ENCODE measurements at regions not wholly inside any gene's neighbourhood (a gene's known extent, or its start where the extent isn't known, plus 50 kb on each side); places are given as distances from the start of the nearest gene placed in this dataset.

DNA sequence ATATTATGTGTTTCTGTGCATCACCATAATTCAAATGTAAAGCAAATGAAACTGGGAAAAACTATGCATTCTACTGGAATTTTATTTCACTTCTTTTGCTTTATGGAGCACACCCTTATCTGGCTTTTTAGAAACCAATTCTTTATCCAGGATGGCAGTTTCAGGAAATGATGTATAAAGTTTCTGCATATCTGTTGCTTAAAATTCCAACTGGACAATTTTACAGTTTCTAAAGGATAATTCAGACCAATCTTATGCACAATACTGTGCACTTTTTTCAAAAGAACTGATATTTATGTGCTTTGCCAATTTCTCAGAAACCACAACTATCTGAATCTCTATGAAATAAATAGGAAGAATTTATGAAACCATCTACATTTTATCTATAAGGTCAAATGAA is 246.5 kb upstream of the MIR17HG start:
- no peak for DNase-seq

DNA sequence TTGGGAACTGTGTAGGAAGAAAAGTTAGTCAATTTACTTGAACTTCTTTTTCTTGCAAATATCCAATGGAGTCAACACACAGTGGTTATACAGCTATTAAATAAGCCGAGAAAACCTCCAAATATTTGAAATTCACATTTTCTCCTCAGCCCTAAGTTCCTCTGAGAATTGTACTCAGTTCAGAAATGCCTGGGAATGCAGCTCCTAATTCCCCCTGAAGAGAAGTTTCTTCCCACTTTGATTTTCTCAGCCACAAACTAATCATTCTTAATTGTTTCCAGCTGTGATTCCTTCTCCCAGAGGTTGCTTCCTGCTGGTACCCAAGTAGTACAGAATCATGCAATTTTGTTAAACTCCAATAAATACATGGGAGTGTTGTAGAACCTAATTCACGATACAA is 246.1 kb upstream of the MIR17HG start:
- DNase-seq: no peak

DNA sequence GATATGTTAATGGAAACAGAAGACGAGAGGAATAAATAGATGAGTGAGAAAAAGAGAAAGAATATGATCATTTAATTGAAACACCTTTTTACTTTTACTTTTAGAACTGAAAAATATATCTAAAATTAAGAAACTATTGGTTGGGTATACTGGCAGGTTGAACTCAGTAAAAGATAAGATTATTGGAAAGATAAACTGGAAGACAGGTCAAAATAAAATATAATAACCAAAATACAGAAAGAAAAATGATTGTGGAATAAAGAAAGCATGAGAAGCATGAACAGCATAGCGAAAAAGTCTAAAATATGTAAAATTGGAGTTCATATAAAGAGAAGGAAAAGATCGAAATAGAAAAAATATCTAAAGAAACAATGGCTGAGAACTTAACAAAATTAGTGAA is 242.2 kb upstream of the MIR17HG start:
- DNase-seq: no peak

DNA sequence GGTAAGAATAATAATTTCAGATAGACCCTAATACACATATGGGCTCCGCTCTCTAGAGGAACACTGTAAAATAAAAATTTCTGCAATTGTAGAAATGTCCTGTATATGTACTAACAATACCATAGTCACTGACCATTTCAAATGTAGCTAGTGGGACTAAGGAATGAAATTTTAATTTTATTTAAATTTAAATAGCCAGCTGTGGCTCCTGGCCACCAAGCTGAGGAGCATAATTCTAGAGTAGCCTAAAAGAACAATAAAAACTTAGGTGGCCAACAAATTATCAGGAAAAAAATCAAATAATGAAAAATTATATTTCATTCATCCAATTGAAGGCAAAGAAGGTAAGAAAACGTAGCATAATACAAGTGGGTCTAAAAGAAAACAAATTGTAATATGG is 240.9 kb upstream of the MIR17HG start:
- no peak for DNase-seq

DNA sequence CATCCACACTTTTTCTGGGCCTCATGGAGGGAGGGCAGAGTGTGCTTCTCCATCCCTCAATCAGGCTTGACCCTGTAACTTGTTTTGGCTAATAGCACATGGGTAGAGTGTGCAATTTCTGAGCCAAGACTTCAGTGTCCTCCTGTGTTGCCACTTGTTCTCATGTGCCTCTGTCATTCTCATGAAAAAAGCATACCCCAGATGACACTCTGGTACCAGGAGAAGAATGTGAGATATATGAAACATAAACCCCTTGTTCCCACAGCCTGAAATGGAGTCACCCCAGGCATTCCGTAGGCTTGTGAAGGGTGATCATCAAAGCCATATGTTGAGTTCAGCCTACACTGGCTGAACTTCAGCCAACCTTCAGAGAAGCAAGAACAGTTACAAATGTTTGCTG is 239.2 kb upstream of the MIR17HG start:
- no peak for DNase-seq

DNA sequence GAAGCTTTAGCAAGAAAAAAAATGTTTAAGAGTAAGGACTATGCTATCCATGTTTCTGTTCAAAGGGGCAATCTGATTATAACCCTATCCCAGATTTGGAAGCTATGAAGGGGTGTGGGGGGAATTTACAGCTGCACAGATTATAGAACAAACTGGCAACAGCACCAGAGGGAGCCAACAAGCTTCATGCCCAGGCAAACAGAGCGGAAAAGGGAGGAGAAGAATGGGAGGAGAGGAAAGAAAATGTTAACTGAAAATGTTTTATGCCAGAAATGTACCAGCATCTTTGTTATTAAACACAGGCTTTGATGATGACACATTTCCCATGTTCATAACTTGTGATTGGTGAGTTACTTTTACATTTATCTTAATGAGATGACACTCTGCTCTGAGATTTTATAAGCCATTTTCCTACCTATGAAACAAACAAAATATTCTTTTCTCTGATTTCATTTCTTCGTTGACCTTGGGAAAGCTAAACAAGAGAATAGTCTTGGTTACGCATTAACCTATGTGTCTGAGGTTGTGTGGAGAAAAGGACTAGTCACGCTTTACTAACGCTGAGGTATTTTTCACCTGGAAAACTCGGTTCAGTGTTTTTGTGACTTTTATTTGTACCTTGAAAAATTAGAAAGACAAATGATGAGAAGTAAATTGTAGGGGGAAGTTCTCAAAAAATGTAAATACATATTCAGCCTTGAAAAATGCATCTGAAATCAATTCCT is 235.8 kb upstream of the MIR17HG start:
- no peak for DNase-seq

DNA sequence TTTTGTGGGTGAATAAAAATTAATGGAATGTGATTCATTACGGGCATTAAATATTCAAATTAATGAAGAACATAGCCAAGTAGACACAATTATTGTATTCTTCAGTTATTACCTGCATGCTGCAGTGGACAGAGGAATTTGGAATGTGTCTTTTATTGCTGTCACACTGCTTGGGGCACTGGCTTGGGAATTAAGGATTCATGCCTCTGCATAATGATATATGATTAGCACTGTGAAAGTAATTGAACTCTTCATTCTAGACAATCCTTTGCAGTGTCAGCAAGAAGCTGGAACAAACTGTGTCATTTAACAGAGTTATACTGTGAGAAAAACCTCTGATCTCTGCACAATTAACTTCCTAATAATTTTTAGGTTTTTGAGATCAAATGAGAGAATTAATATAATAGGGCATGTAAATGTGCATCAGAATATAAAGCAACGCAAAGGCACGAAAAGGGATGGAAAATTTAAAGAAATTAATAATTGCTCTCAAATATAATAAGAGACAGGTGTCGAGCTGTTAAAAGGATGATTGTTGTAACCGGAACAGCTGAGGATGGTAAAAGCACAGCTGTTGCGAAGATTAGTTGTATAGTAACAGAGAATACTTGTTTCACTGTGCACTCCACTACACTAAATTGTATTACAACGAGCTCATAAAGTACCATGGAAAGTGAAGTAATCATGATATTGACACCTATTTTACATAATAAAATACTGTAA is 235.1 kb upstream of the MIR17HG start:
- DNase-seq: no peak

DNA sequence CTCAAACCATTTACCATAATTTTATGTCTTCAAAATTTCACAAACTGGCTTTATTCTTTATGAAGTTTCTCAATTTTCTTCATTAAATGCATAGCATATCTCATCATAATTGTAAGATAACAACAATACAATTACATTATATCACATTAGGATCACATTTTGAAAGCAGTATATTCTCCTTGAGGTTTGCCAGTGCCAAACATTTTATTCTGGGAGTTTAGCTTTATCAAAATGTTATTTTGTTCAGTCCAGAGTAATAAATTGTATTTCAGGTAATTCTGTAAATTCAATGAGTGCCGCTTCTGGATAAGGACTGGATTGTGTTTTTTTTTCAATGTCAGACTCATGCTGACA is 234.6 kb upstream of the MIR17HG start:
- DNase-seq: no peak

DNA sequence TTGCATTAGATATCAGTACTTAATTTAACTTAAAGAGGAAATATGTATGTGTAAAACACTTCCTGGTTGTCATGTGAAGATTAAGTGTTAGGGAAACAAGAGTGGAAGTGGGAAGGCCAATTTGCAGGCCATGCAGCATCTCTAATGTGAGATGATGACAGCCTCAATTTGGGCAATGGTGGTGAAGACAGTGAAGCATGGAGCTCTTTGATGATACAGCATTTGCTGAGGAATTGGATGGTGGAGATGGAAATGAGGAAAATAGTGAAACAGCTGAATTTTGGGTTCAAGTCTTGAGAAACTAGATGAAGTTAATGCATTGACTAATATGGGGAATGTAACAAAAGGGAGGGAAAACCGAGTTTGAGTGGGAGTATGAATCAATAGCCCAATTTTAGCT is 231.7 kb upstream of the MIR17HG start:
- DNase-seq: no peak

DNA sequence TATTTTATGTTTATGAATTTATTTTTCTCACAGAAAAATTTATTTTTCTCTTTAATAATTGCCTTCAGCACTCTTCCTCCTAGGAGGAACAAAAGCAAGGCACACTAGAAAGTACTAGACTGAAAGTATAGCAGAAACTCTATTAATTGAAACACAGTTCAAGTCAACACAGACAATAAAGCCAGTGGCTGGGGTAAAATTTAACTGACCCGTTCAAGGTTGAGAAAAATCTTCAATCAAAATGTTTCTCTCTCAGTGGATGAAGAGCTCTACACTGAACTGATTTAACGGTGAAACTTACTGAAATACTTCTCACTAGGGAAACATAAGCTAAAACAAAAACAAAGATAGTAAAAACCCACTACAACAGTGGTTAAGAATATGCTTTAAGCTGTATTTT is 230.1 kb upstream of the MIR17HG start:
- DNase-seq: no peak

DNA sequence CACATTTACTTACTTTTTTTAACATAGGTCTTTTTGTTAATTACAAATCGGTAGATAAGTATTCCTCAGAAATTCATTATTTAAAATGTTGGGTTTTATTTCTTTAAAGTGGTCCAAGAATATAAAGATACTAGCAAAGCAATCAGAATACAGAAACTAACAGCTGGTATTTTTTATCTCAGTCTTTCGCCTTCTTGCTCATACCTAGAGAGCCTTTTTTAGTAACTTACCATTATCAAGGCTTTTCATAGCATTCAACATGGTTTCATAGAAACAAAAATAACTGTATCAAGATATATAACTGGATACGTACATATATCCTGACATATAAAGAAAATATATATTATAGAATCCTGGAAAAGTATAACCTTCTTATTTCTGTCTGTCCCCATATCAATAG is 227.8 kb upstream of the MIR17HG start:
- no peak for DNase-seq

DNA sequence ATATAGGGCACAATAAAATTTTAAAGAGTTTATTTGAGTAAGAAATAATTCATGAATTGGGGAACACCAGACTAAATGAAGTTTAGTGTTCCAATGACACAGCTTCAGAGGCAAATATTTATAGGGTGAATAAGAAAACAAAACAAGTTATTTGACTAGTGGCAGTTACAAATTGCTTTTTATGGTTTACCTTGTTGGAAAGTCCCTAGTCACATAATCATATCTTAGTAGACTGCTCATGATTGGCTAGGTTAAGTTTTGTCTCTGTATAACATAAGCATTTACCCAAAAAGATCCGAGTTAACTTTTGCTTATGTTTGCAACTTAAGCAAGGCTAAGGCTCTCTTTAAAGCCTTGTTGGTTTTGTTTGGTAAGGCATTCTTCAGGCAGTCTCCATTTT is 224.7 kb upstream of the MIR17HG start:
- DNase-seq: no peak

DNA sequence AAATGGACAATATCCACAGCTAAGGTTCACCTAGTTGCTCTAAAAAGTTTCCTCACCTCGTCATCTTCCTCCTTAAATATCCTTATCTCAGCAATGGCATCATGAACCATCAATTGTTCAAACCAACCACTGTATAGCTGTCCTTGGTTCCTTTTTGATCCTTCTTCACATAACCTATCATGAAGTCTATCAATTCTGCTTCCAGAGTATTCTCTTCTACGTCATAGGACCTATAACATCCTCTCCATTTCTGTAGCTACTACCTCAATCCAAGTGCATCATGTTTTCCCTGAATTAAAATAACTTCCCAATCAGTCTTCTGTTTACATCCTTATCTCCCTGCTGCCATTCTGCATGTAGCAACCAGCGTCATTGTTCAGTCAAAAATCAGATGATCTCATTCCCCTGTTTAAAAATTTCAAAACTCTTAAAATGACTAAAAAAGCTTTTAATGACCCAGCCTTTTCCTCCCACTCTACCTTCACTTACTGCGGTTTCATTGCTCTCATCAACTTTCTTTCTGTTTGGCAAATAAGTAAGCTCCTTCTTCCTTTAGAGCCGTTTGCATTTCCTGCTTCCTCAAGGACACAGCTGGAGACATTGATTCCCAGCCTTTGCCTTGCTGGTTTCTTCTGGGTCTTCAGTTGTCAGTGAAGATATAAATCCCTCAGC is 223.9 kb upstream of the MIR17HG start:
- no peak for DNase-seq

DNA sequence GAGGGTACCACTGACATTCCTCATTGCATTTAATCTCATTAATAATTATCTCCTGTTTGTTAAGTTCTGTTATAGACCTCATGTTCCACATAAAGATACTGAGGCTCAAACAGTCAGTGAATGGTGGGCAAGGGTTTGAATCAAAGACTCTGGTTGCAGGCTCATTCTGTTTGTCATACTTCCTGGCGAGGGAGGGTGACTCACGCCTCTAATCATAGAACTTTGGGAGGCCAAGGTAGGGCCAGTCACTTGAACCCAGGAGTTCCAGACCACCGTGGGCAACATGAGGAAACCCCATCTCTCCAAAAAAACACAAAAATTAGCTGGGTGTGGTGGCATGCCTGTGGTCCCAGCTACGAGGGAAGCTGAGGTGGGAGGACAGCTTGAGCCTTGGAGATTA is 220.7 kb upstream of the MIR17HG start:
- DNase-seq: no peak

DNA sequence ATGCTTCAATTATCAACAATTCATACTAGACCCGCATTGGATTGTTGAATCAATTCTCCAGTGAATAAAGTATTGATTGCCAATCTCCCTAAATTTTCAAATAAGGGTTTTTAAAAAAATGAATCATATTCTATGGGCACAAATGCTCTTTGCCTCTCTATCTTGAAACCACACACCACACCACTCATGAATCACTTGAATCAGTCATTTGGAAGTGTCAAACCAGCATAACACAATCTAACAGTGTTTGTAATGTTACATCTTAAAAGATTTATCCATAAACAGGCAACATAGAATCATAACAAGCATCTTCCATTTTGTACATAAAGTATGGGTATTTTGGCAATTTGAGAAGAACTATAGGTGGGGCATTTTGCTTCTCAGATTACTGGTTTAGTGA is 219.5 kb upstream of the MIR17HG start:
- no peak for DNase-seq

DNA sequence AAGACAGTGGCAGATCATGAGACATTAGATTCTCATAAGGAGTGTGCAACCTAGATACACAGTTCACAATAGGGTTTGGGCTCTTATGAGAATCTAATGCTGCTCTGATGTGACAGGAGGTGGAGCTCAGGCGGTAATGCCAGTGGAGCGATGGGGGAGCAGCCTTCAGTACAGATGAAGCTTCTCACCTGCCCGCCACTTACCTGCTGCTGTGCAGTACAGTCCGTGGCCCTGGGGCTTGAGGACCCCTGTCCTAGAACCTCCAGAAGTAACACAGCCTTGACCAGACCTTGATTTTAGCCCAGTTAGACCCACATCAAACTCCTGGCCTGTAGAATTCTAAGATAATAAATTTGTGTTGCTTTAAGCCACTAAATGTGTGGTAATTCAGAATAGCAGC is 215.1 kb upstream of the MIR17HG start:
- no peak for DNase-seq

DNA sequence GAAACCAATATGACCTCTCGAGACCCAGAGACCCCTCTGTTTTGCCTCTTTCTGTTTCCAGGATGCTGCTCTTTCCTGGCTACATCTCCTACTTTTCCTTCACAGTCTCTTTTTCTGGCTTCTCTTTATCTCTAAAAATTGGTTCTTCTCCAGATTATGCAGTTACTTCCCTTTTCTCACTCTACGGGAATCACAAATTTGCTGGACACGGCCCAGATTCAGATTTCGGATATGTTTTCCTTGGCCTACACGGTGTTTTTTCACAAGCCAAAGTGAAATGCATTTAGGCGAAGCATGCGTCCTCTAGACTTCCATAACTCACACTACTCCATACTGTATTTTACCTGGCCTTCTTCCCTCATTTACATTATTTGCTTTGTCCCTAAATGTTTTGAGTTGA is 214.7 kb upstream of the MIR17HG start:
- no peak for DNase-seq

DNA sequence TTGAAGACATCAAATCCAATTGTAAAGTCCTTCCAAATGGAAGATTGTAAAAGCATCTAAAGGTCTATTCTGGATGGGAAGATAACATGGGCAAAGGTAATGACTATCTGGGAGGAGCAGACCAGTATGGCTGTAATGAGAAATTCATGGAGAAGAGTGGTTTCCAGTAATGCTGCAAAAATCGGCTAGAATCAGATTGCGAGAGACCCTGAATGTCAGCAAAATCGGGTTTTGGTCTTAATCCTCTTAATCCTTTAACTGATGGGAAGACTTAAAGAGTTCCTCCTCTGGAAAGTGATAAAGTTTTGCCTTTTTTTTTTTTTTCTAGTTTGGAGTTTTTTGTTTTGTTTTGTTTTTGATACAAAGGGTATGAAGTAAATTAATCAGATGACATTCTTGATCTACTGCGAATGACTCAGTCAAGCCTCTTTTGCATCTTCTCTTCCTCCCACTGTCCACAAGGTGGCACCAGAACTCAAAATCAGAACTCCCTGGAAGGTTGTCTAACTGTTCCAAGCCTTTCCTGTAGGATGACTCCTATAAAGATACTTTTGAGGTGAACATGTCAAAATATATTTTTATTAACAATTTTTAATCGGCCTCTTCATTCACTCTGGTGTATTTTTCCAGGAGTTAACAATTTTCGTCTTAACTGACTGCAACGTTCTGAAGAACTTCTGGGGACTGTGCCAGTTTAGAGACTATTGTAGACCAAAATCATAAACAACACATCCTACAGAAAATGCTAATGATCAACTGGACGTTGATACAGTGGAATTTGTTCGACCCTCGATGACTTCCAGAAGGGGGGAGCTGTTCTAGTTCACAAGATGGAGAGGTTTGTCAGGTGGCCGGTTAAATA is 213.3 kb upstream of the MIR17HG start:
- peak; percentile 31 to 33 for DNase-seq

DNA sequence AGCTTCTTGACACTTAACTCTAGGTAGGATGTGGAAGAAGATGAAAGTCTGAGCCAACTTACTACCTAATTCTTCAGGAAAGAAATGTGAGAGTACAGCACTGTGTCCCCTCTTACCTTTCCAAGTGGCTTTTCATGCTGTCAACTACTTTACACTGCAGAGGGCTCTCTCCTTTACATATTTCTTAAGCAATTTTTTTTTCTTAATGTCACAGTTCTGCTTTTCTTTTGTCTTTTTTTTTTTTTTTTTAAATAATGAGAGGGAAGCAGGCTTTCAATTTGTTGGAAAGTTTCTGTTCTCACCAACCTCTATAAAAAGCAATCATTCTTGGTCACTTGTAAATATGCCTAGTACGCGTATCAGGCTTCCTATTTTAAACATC is 212.7 kb upstream of the MIR17HG start:
- DNase-seq: no peak

DNA sequence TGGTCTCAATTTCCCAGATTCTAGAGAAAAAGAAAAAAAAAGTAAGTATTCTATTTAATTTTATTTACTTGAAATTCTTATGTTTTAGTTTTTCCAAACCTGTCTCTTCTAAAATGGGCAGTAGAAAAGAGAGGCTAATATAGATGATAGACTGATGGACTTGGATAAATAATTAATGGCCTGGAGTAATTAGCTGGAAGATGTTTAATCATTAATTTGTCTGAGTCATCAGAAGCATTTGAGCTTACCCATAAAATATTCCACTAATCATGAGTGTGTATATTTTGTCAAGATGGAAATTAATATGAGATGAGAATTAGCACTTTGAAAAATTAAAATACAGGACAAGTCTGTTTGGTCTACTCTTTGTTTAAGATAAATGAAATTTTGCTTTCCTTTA is 212.1 kb upstream of the MIR17HG start:
- DNase-seq: no peak

DNA sequence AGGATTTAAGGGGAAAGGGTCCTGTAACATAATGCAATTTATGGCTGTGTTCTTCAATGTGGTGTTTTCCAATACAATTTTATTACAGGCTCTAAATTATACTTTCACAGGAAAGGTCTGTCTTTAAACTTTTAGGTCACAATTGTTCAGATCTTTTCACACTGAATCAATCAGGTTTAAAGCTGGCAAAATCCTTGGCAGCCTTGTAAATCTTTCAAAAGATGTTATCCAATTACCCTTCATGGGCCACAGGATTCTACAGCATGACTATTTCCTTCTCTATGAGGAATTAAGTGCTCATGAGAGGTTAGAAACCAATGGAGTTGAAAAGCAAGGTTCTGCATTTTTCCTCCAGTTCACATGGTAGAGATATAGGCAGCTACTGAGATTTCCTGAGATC is 211.5 kb upstream of the MIR17HG start:
- DNase-seq: no peak

DNA sequence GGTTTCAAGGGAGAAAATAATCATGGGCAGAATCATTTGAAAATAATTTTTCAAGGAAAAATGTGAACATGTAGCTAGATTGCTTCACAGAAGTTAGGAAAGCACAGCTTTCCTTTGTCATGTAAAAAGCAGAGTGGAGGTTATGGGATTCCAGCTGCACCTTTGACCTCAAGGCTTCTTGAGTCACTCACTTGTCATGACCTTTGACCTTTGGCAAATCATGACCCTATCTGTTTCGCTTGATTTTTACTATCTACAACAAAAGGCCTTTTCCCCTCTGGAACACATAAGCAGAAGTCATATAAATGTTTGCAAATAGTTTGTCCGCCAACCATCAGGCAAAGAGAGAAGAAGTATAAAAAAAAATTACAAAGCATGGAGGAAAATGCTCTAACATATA is 210.7 kb upstream of the MIR17HG start:
- DNase-seq: no peak

DNA sequence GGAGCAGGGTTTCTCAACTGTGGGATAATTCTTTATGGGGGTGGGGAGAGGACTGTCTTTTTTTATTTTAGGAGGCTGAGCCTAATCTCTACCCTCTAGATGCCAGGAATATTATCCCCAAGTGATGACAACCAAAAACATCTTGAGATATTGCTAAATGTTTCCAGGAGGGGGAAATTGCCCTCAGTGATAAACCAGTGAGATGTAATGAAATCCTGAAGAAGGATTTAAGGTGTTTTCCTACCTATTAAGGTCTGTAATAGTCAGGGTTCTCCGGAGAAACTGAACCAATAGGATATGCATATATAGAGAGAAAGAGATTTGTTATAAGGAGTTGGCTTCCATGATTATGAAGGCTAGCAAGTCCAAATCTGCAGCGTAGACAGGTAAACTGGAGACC is 208.3 kb upstream of the MIR17HG start:
- no peak for DNase-seq

Measured in AML-193 (cell line).